NCI-H510A treated with DMSO at 0.1 percent for 48 hours (cell line): ENCODE measurements at regions not wholly inside any gene's neighbourhood (a gene's known extent, or its start where the extent isn't known, plus 50 kb on each side); places are given as distances from the start of the nearest gene placed in this dataset.
A peak's percentile ranks its signal among the peaks of the same experiment; 100 is the strongest.

Experiments
- DNase-seq: peaks from one replicate; lab custom pipeline; 2025; lab: John Stamatoyannopoulos, UW

GRCh38 chr3:71890356-71890931 is 105.5 kb upstream of the PROK2 start:
- DNase-seq = no peak

- DNase-seq = no peak
These were observed 102.3 kb upstream of the PROK2 start for GRCh38 chr3:71887256-71887655.

GRCh38 chr3:71885006-71885405 is 100.1 kb upstream of the PROK2 start:
- DNase-seq = no peak

GRCh38 chr3:71881732-71882131 is 96.8 kb upstream of the PROK2 start:
- no peak for DNase-seq

GRCh38 chr3:71881041-71881440 is 96.1 kb upstream of the PROK2 start:
- no peak for DNase-seq

GRCh38 chr3:71879089-71879488 is 94.1 kb upstream of the PROK2 start:
- no peak for DNase-seq

GRCh38 chr3:71876135-71877105 is 91.5 kb upstream of the PROK2 start:
- no peak for DNase-seq

GRCh38 chr3:71875461-71875947 is 90.6 kb upstream of the PROK2 start:
- DNase-seq = peak; percentile 60

- DNase-seq = no peak
These were observed 89.7 kb upstream of the PROK2 start for GRCh38 chr3:71874618-71875017.

GRCh38 chr3:71873093-71873611 is 88.2 kb upstream of the PROK2 start:
- DNase-seq = no peak

GRCh38 chr3:71872256-71872655 is 87.3 kb upstream of the PROK2 start:
- no peak for DNase-seq

GRCh38 chr3:71870966-71871512 is 86.1 kb upstream of the PROK2 start:
- no peak for DNase-seq

GRCh38 chr3:71868876-71869275 is 83.9 kb upstream of the PROK2 start:
- no peak for DNase-seq

GRCh38 chr3:71865727-71866126 is 80.8 kb upstream of the PROK2 start:
- DNase-seq = no peak

- no peak for DNase-seq
These were observed 78.7 kb upstream of the PROK2 start for GRCh38 chr3:71863563-71864190.

GRCh38 chr3:71862371-71863140 is 77.6 kb upstream of the PROK2 start:
- no peak for DNase-seq

GRCh38 chr3:71859123-71859519 is 74.2 kb upstream of the PROK2 start:
- DNase-seq = peak; percentile 2

- no peak for DNase-seq
These were observed 73.7 kb upstream of the PROK2 start for GRCh38 chr3:71858503-71859122.

- no peak for DNase-seq
These were observed 73.0 kb upstream of the PROK2 start for GRCh38 chr3:71857956-71858355.

- DNase-seq = no peak
These were observed 69.8 kb upstream of the PROK2 start for GRCh38 chr3:71854706-71855105.

GRCh38 chr3:71854096-71854495 is 69.1 kb upstream of the PROK2 start:
- DNase-seq = no peak
